NB4 (cell line): ENCODE measurements at regions not wholly inside any gene's neighbourhood (a gene's known extent, or its start where the extent isn't known, plus 50 kb on each side); places are given as distances from the start of the nearest gene placed in this dataset.

Experiments
- MYC ChIP-seq: IDR thresholded peaks from 2 replicates; pipeline ENCODE4 v1.6.1; 2011; ENCODE audit warnings: low read depth, low read length
- POLR2A ChIP-seq: IDR thresholded peaks from 2 replicates; pipeline ENCODE4 v1.6.1; 2011; ENCODE audit warnings: mild to moderate bottlenecking; ENCODE audit not compliant: insufficient read length; ENCODE audit errors: extremely low read depth
- TF ChIP-seq, protein P1 (sequence below): IDR thresholded peaks from 2 replicates; pipeline ENCODE4 v1.6.1; 2011; ENCODE audit warnings: low read depth, low read length
- TF ChIP-seq, protein P2 (sequence below): IDR thresholded peaks from one replicate; pipeline ENCODE4 v1.5.1; 2012; ENCODE audit warnings: low read depth, low read length

DNA sequence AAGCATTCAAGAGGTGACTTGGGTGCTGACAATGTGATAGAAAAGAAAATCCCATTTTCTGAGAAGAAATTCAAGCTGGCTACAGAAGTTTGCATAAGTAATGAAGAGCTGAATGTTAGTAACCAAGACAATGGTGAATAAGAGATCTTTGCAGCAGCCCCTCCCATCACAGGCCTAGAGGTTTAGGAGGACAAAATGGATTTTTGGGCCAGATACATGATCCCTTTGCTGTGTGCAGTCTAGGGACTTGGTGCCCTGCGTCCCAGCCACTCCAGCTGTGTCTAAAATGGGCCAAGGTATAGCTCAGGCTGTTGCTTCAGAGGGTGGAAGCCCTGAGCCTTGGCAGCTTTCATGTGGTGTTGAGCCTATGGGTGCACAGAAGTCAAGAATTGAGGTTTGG is 107.0 kb upstream of the EPHA5 start:
- TF ChIP-seq, protein P1, sequence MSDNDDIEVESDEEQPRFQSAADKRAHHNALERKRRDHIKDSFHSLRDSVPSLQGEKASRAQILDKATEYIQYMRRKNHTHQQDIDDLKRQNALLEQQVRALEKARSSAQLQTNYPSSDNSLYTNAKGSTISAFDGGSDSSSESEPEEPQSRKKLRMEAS = no peak
- TF ChIP-seq, protein P2, sequence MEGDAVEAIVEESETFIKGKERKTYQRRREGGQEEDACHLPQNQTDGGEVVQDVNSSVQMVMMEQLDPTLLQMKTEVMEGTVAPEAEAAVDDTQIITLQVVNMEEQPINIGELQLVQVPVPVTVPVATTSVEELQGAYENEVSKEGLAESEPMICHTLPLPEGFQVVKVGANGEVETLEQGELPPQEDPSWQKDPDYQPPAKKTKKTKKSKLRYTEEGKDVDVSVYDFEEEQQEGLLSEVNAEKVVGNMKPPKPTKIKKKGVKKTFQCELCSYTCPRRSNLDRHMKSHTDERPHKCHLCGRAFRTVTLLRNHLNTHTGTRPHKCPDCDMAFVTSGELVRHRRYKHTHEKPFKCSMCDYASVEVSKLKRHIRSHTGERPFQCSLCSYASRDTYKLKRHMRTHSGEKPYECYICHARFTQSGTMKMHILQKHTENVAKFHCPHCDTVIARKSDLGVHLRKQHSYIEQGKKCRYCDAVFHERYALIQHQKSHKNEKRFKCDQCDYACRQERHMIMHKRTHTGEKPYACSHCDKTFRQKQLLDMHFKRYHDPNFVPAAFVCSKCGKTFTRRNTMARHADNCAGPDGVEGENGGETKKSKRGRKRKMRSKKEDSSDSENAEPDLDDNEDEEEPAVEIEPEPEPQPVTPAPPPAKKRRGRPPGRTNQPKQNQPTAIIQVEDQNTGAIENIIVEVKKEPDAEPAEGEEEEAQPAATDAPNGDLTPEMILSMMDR = no peak
- TF ChIP-seq POLR2A (no peak), MYC (no peak)
